Hypothalamus (tissue), 51 donors: ENCODE measurements at regions not wholly inside any gene's neighbourhood (a gene's known extent, or its start where the extent isn't known, plus 50 kb on each side); places are given as distances from the start of the nearest gene placed in this dataset.
A peak's percentile ranks its signal among the peaks of the same experiment; 100 is the strongest.

Experiments
- DNase-seq, 51 donors: peaks; one replicate each; lab custom pipeline; 2025; lab: John Stamatoyannopoulos, UW

DNA sequence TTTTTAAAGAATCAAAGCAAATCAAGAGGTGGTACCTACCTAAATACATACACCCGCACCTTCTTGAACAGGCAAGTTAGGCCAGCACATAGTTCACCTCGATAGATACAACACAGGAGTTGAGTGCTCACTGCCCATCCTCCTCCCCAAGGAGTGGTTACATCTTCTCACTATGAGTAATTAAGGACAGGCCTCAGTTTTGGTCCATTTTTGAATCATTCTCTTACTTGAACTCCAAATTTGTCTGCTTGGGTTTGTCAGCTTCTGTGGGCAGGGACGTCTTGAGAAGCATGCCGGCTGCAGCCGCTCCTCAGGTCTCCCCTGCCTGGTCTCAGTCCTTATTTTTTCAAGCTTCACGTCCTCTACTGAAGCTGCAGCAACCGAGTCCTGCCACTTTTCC, 190.6 kb upstream of the RBPJ start:
- no peak for DNase-seq

DNA sequence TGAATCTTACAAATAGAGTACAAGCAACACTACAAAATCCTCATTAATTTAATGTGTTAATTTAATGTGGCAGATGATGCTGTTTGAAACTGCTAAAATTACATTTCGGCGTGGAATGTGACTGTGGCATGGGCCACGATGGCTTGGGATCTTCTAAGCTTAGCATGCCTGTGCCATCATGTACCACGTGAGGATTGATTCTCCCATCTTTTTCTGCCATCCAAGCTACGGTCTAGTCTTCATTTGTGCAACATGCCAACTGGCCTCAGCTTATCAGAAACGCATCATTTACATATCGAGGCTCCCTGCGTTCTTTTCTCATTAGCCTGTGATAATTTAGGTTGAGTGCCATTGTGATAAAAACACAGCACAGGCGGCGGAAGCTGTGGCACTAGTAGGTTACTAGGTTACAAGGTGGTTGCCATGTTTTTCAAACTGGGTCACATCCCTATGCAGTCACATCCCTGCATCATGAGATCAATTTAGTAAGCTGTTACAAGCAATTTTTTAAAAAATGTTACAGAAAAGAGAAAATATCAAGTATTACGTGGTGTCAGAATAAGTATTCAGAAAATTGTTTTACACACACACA, 189.9 kb upstream of the RBPJ start:
- DNase-seq, result no peak

- no peak for DNase-seq
Measured at GRCh38 chr4:26131711-26132110, 189.1 kb upstream of the RBPJ start.

- no peak for DNase-seq
Measured at GRCh38 chr4:26132858-26133257, 188.0 kb upstream of the RBPJ start.

- DNase-seq, result no peak
Measured at GRCh38 chr4:26133840-26134239, 187.0 kb upstream of the RBPJ start.

DNA sequence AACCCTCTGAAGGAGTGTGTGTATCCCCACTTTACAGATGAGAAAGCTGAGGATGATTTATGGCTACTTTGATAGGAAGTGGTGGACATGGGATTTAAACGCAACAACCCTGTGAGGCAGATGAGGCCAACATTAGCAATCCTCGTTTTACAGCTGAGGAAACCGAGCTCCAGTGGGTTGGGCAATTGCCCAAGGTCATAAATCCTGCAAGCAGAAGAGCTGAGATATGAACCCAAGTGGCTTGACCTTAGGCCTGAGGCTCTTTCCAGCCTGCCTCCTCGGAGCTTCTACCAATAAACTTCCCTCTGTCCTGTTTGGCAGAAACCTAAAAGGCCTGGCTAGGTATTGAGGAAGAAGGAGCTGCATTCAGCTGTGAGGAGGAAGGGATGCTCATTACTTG, 185.5 kb upstream of the RBPJ start:
- no peak for DNase-seq

DNA sequence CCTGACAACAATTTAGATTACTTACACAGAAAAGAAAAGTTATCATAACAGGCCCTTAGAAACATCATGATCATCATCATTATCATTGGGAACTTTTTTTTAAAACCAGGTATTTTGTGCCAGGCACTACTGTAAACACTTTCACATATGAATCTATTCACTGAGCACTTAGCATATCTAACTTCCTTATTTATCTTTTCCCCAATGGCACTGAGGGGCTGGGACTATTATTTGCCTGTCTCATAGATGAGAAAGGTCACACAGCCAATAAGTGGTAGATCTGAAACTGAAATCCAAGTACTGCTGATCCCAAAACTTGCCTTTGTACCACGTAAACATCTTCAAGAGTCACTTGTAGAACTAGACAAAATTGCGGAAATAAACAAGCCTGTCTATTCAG, 184.2 kb upstream of the RBPJ start:
- no peak for DNase-seq

DNA sequence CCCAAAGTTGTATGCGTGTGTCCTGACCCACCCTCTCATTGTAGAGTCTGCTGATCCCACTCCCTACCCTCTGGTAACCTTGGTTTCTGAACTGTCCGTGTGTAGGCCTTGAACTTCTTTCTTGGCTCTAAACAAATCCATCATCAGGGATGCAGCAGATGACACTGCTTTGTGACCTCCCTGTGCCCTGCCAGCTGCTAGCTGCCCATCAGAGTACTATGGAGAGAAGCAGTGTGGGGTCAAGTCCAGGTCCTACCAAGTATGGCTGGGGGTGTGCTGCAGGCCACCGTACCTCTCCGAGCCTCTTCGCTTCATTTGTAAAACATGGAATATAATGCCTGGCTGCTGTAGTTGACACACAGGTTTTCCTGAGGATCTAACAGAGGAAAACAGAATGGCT, 183.5 kb upstream of the RBPJ start:
- DNase-seq, result no peak

GRCh38 chr4:26139310-26139924, 181.4 kb upstream of the RBPJ start:
- no peak for DNase-seq

GRCh38 chr4:26140150-26140898, 180.5 kb upstream of the RBPJ start:
- no peak for DNase-seq

GRCh38 chr4:26141051-26141721, 179.6 kb upstream of the RBPJ start:
- no peak for DNase-seq

GRCh38 chr4:26141911-26142638, 178.7 kb upstream of the RBPJ start:
- DNase-seq, result peak in 7 of 51 donors; percentile 4 to 33 (median 9)

DNA sequence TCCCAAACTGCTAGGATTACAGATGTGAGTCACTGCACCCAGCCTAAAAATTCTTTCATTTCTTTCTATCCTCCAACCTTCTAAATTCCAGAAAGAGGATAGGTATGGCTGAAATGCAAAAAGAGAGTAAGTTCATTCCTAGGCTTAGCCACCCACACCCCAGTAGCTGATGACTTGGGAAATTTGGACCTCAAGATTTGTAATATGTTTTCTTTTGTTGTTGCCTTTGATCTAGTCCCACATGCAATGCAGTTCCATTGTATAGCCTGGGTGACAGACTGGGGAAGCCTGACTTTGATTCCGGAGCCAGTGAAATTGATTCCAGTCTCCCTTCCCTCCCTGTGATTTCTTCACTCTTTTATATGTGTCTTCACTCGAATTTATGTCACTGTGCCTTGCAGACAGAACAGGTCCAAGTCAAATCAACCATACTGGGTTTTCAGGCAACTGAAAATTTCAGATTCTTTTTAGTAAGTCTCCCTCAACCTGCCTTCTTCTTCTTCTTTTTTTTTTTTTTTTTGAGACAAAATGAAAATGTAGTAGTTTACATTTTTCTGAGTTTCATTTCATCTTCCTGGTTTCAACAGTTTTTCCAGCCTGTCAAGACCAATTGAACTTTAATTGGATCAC, 176.2 kb upstream of the RBPJ start:
- no peak for DNase-seq

- DNase-seq, result no peak
Measured at GRCh38 chr4:26145212-26145611, 175.6 kb upstream of the RBPJ start.

- DNase-seq, result no peak
Measured at GRCh38 chr4:26148927-26149326, 171.9 kb upstream of the RBPJ start.

- no peak for DNase-seq
Measured at GRCh38 chr4:26150948-26151347, 169.9 kb upstream of the RBPJ start.

DNA sequence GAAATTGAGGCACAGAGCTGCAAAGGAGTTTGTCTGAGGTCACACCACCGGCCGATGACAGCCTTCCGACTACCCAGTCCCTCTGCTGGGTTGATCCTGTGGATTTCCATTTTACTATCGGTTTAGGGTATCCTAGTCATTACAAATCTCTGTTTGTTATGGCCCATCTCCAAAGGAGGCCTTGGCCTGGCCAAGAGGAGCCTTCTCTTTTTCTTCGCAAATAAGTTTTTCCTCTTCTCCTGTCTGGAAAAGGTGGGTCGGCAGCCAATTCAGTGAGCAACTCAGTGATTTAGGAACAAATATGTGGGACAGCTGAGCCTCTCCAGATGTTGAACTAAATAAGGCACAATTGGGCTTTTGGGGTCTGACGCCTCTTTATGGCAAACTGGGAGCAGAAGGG, 169.2 kb upstream of the RBPJ start:
- DNase-seq, result no peak

GRCh38 chr4:26152056-26152455, 168.8 kb upstream of the RBPJ start:
- no peak for DNase-seq

DNA sequence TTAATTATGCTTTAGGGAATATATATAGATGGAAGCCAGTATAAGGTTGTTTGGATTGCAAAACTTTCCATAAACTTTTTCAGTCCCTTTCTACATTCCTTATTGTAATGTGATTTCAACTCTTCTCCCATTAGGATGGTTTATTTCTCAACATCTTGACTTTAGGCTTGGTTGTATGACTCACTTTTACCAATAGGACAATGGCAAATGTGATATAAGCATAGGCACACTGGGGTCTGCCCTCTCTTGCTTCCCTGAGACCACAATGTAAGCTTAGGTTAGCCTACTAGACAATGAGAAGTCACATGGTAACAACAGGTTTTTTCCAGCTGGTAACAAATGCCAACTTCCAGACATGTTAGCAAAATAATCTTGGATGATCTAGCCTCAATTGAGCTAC, 163.3 kb upstream of the RBPJ start:
- DNase-seq, result no peak

- no peak for DNase-seq
Measured at GRCh38 chr4:26160591-26160990, 160.2 kb upstream of the RBPJ start.
